NB4 (cell line): ENCODE measurements at regions not wholly inside any gene's neighbourhood (a gene's known extent, or its start where the extent isn't known, plus 50 kb on each side); places are given as distances from the start of the nearest gene placed in this dataset.
"Not testable (repeated sequence)": the region's sequence is repeated elsewhere in the genome, so short reads cannot be mapped to it uniquely, and the experiment has no call there.

Experiments used
- DNase-seq: peaks from one replicate; pipeline ENCODE4 v3.0.0; 2010; ENCODE audit warnings: low read depth
- H3K4me3 ChIP-seq: one replicate; pipeline ENCODE4 v1.5.1; 2011; ENCODE audit warnings: mild to moderate bottlenecking, low read depth, low read length, moderate library complexity
- MYC ChIP-seq: IDR thresholded peaks from 2 replicates; pipeline ENCODE4 v1.6.1; 2011; ENCODE audit warnings: low read depth, low read length
- POLR2A ChIP-seq: IDR thresholded peaks from 2 replicates; pipeline ENCODE4 v1.6.1; 2011; ENCODE audit warnings: mild to moderate bottlenecking; ENCODE audit not compliant: insufficient read length; ENCODE audit errors: extremely low read depth
- TF ChIP-seq, protein P1 (sequence below): IDR thresholded peaks from one replicate; pipeline ENCODE4 v1.5.1; 2012; ENCODE audit warnings: low read depth, low read length
- TF ChIP-seq, protein P2 (sequence below): IDR thresholded peaks from 2 replicates; pipeline ENCODE4 v1.6.1; 2011; ENCODE audit warnings: low read depth, low read length

DNA sequence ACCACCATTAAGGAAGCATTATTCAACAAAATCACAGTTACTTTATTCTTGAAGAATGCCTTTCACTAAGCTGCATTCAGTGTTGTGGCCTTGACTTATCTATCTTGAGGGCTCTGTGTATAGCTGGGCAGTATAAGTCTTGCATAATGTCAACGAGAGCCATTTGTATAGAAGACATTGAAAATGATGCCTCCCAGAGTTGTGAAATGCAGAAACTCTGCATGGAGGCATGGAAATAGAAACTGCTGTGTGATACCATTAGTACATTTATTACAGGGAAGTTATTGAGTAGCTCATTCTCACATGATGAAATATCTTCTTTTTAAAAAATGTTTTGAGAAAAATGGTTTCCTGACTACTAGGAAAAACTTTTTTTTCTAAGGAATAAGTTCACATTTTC is 111.4 kb upstream of the SNX7 start:
- peak; percentile 2 for DNase-seq
- TF ChIP-seq, protein P1, sequence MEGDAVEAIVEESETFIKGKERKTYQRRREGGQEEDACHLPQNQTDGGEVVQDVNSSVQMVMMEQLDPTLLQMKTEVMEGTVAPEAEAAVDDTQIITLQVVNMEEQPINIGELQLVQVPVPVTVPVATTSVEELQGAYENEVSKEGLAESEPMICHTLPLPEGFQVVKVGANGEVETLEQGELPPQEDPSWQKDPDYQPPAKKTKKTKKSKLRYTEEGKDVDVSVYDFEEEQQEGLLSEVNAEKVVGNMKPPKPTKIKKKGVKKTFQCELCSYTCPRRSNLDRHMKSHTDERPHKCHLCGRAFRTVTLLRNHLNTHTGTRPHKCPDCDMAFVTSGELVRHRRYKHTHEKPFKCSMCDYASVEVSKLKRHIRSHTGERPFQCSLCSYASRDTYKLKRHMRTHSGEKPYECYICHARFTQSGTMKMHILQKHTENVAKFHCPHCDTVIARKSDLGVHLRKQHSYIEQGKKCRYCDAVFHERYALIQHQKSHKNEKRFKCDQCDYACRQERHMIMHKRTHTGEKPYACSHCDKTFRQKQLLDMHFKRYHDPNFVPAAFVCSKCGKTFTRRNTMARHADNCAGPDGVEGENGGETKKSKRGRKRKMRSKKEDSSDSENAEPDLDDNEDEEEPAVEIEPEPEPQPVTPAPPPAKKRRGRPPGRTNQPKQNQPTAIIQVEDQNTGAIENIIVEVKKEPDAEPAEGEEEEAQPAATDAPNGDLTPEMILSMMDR: no peak
- TF ChIP-seq POLR2A (no peak), MYC (no peak)
- TF ChIP-seq, protein P2, sequence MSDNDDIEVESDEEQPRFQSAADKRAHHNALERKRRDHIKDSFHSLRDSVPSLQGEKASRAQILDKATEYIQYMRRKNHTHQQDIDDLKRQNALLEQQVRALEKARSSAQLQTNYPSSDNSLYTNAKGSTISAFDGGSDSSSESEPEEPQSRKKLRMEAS: no peak
- H3K4me3 ChIP-seq: no peak overlapping the region

DNA sequence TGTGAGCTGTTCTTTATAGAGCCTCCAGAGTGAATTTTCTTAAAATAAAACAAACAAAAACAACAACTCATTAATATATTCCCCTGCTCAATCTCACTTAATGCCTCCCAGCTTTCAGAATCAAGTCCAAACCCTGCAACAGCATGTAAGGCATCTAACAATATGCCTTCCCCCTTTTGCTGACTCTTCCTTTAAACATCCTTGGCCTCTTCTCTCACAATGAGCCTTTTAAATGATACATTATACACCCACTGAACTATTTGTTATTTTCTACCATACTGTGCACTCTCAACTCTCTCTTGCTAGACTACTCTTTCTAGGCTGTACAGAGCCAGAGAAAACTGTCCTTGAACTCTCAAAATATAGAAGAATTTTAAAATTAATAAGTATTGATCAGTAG is 115.2 kb upstream of the SNX7 start:
- TF ChIP-seq, protein P1: no peak
- TF ChIP-seq, protein P2: no peak
- TF ChIP-seq POLR2A (no peak), MYC (no peak)
- no peak for DNase-seq

DNA sequence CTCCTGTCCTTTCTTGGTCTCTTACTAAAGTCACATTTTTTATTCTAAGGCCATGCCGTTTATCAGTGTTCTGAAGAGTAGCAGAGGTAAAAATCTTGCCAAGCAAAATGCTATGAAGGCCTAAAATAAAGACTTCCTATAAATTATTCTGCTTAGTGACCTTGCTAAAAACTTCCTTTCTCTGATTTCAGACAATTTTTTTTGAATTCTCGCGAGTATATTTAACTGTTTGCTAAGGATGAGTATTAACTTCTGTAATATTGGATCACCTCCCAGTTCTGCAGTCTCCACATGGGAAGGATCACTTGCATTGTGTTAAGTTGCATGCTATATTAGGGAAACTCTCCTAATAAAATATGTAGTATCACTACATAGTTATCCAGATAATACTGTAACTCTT is 123.4 kb upstream of the SNX7 start:
- no peak overlapping the region for H3K4me3 ChIP-seq
- TF ChIP-seq, protein P1: no peak
- TF ChIP-seq POLR2A (no peak), MYC (no peak)
- TF ChIP-seq, protein P2: no peak
- no peak for DNase-seq

More for the DNA sequence above, 115.2 kb upstream of the SNX7 start:
- H3K4me3 ChIP-seq: no peak overlapping the region

DNA sequence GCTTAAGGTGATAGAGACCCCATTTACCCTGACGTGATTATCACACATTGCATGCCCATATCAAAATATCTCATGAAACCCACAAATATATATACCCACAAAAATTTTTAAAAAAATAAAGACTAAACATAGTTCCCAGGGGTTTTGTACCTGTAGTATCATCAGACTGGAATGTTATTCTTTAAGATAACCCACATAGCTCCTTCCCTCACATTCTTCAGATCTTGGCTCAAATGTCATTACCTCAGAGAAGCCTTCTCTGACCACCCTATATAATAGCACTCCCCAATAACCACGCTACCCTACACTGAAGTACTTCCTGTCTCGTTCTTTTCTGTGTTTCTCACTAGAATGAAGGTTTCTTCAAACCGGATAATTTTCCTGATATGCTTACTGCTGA is 138.3 kb upstream of the SNX7 start:
- TF ChIP-seq, protein P1: no peak
- TF ChIP-seq, protein P2: no peak
- TF ChIP-seq MYC: no peak
- DNase-seq: no peak
- no peak overlapping the region for H3K4me3 ChIP-seq

DNA sequence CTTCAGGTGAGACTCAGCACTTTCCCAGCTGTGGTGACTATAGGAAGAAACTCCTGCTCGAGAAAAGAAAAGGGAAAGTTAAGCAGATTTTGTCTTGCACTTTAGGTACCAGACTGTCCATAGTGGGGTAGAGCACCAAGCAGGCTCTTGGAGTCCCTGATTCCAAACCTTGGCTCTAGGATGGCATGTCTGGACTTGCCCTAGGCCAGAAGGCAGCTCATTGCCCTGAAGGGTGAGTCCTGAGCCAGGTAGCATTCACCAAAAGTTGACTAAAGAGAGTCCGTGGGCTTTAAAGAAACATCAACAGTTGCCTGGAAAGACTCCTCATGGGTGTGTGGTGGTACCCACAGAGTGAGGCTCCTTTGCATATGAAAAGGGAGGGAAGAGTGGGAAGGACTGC is 145.2 kb upstream of the SNX7 start:
- TF ChIP-seq, protein P2: no peak
- no peak for TF ChIP-seq MYC
- no peak for TF ChIP-seq POLR2A
- TF ChIP-seq, protein P1: no peak
- H3K4me3 ChIP-seq: no peak overlapping the region
- no peak for DNase-seq

DNA sequence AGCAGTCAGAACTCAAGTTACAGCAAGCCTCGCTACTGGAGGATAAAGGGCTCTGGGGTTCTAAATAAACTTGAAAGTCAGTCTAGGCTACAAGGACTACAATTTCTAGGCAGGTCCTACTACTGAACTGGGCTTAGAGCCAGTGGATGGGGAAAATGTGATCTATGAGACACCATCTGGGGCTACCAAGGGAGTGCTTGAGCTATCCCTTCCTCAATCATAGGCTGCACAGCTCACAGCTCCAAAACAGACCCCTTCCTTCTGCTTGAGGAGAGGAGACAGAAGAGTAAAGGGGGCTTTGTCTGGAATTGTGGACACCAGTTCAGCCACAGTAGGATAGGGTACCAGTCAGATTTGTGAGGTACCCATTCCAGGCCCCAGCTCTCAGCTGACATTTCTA is 145.8 kb upstream of the SNX7 start:
- H3K4me3 ChIP-seq: no peak overlapping the region

DNA sequence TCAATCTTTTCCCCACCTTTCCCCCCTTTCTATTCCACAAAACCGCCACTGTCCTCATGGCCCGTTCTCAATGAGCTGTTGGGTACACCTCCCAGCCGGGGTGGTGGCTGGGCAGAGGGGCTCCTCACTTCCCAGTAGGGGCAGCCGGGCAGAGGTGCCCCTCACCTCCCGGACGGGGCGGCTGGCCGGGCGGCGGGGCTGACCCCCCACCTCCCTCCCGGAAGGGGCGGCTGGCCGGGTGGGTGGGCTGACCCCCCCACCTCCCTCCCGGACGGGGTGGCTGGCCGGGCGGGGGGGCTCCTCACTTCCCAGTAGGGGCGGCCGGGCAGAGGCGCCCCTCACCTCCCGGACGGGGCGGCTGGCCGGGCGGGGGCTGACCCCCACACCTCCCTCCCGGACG is 149.3 kb upstream of the SNX7 start:
- not testable (repeated sequence) for DNase-seq, H3K4me3 ChIP-seq

More for the DNA sequence above, 145.8 kb upstream of the SNX7 start:
- DNase-seq: no peak
- TF ChIP-seq MYC (no peak), POLR2A (no peak)
- TF ChIP-seq, protein P2: no peak
- TF ChIP-seq, protein P1: no peak
